Suprapubic skin (tissue), 4 donors: ENCODE measurements at regions not wholly inside any gene's neighbourhood (a gene's known extent, or its start where the extent isn't known, plus 50 kb on each side); places are given as distances from the start of the nearest gene placed in this dataset.
"Not testable (repeated sequence)": the region's sequence is repeated elsewhere in the genome, so short reads cannot be mapped to it uniquely, and the experiment has no call there.

ENCODE experiments used
- DNase-seq, 2 donors: peaks; one replicate each; pipeline ENCODE4 v3.0.0-alpha.2; 2019; ENCODE audit warnings: low spot score in 2 of 2
- H3K27ac ChIP-seq: fragments of 200-600 bp; sonication (generic); one replicate; pipeline ENCODE4 v1.5.1; 2019
- H3K27me3 ChIP-seq: fragments of 200-600 bp; sonication (generic); one replicate; pipeline ENCODE4 v1.5.1; 2019
- H3K36me3 ChIP-seq: fragments of 200-600 bp; sonication (generic); one replicate; pipeline ENCODE4 v1.5.1; 2019
- H3K4me1 ChIP-seq: fragments of 200-600 bp; sonication (generic); one replicate; pipeline ENCODE4 v1.5.1; 2019
- H3K4me3 ChIP-seq: fragments of 200-600 bp; sonication (generic); one replicate; pipeline ENCODE4 v1.5.1; 2019; ENCODE audit warnings: mild to moderate bottlenecking
- H3K9me3 ChIP-seq: fragments of 200-600 bp; sonication (generic); one replicate; pipeline ENCODE4 v1.5.1; 2019
- CTCF ChIP-seq, 2 donors: fragments of 200-600 bp in 1 of 2; fragments of 450-650 bp in 1 of 2; sonication (generic) in 1 of 2; IDR thresholded peaks; one replicate each; pipeline ENCODE4 v1.5.1; 2016 to 2019; ENCODE audit warnings: antibody characterized with exemption in 2 of 2, mild to moderate bottlenecking in 1 of 2, moderate library complexity in 1 of 2
- EP300 ChIP-seq: sonication (generic); formaldehyde crosslinking; IDR thresholded peaks from one replicate; pipeline ENCODE4 v1.6.1; 2017; ENCODE audit warnings: antibody characterized with exemption
- POLR2A ChIP-seq, 2 donors: fragments of 450-650 bp; IDR thresholded peaks; one replicate each; pipeline ENCODE4 v1.6.1; 2017; ENCODE audit warnings: antibody characterized with exemption in 2 of 2, mild to moderate bottlenecking in 2 of 2, moderate library complexity in 2 of 2
- POLR2AphosphoS5 ChIP-seq, 3 donors: sonication (generic); formaldehyde crosslinking; IDR thresholded peaks; one replicate each; pipeline ENCODE4 v1.6.1; 2017; ENCODE audit warnings: antibody characterized with exemption in 3 of 3
- WGBS: methylation state at CpG from one replicate; pipeline ENCODE4 v1.1.5; 2018; 5-methylcytosine and 5-hydroxymethylcytosine counted together

- not testable (repeated sequence) for H3K9me3 ChIP-seq, H3K4me3 ChIP-seq, H3K27ac ChIP-seq, DNase-seq, H3K4me1 ChIP-seq, H3K36me3 ChIP-seq, H3K27me3 ChIP-seq
- WGBS, result 96% methylated on average over 12 of the region's 15 CpGs
Measured at GRCh38 chr5:119780145-119780544, 150.8 kb downstream of the FAM170A start.

- H3K36me3 ChIP-seq, result no peaks in the 10 kb centered on the region
- H3K9me3 ChIP-seq, result no peaks in the 10 kb centered on the region
- no peak overlapping the region for H3K27ac ChIP-seq
- H3K27me3 ChIP-seq, result no peaks in the 10 kb centered on the region
- TF ChIP-seq POLR2A (IDR thresholded peaks at IDR 0.05) (no peak), EP300 (no peak), POLR2AphosphoS5 (IDR thresholded peaks at IDR 0.05) (no peak)
- no peak overlapping the region for H3K4me3 ChIP-seq
- no peak for DNase-seq
- H3K4me1 ChIP-seq, result no peaks in the 10 kb centered on the region
Measured at GRCh38 chr5:119785057-119785456, 155.7 kb downstream of the FAM170A start.

- 65% methylated on average over 2 of the region's 2 CpGs for WGBS
- H3K27ac ChIP-seq, result no peak overlapping the region
- TF ChIP-seq CTCF (IDR thresholded peaks at IDR 0.05) (no peak), EP300 (no peak), POLR2A (IDR thresholded peaks at IDR 0.05) (no peak), POLR2AphosphoS5 (IDR thresholded peaks at IDR 0.05) (no peak)
- no peak overlapping the region for H3K4me3 ChIP-seq
- H3K36me3 ChIP-seq, result no peaks in the 10 kb centered on the region
- no peak for DNase-seq
- no peaks in the 10 kb centered on the region for H3K4me1 ChIP-seq
- no peaks in the 10 kb centered on the region for H3K9me3 ChIP-seq
- H3K27me3 ChIP-seq, result no peaks in the 10 kb centered on the region
Measured at GRCh38 chr5:119789406-119790117, 160.2 kb downstream of the FAM170A start.

GRCh38 chr5:119792161-119792799, 162.9 kb downstream of the FAM170A start:
- H3K9me3 ChIP-seq, result no peaks in the 10 kb centered on the region
- no peak for DNase-seq
- no peaks in the 10 kb centered on the region for H3K4me1 ChIP-seq
- WGBS, result 51% methylated on average over 5 of the region's 5 CpGs
- H3K4me3 ChIP-seq, result no peak overlapping the region
- H3K27ac ChIP-seq, result no peak overlapping the region
- TF ChIP-seq POLR2AphosphoS5 (IDR thresholded peaks at IDR 0.05) (no peak), CTCF (IDR thresholded peaks at IDR 0.05) (no peak), EP300 (no peak), POLR2A (IDR thresholded peaks at IDR 0.05) (no peak)
- H3K27me3 ChIP-seq, result no peaks in the 10 kb centered on the region
- H3K36me3 ChIP-seq, result no peaks in the 10 kb centered on the region

GRCh38 chr5:119795768-119796167, 166.4 kb downstream of the FAM170A start:
- Histone ChIP-seq H3K4me3 (no peak overlapping the region), H3K27ac (no peak overlapping the region), H3K9me3 (no peaks in the 10 kb centered on the region), H3K36me3 (no peaks in the 10 kb centered on the region), H3K27me3 (no peaks in the 10 kb centered on the region), H3K4me1 (no peaks in the 10 kb centered on the region)
- WGBS, result 56% methylated on average over 2 of the region's 2 CpGs
- no peak for DNase-seq
- TF ChIP-seq POLR2AphosphoS5 (IDR thresholded peaks at IDR 0.05), result no peak
- TF ChIP-seq POLR2A (IDR thresholded peaks at IDR 0.05), result no peak
- TF ChIP-seq CTCF (IDR thresholded peaks at IDR 0.05), result no peak
- TF ChIP-seq EP300, result no peak

GRCh38 chr5:119801570-119801969, 172.2 kb downstream of the FAM170A start:
- TF ChIP-seq POLR2AphosphoS5 (IDR thresholded peaks at IDR 0.05) (no peak), POLR2A (IDR thresholded peaks at IDR 0.05) (no peak), CTCF (IDR thresholded peaks at IDR 0.05) (no peak), EP300 (no peak)
- WGBS, result 56% methylated on average over 2 of the region's 2 CpGs
- H3K4me1 ChIP-seq, result no peaks in the 10 kb centered on the region

More at GRCh38 chr5:119801570-119801969, 172.2 kb downstream of the FAM170A start:
- no peak overlapping the region for H3K27ac ChIP-seq
- DNase-seq, result no peak
- no peaks in the 10 kb centered on the region for H3K36me3 ChIP-seq
- H3K27me3 ChIP-seq, result no peaks in the 10 kb centered on the region
- H3K4me3 ChIP-seq, result no peak overlapping the region
- H3K9me3 ChIP-seq, result no peaks in the 10 kb centered on the region
